ENCODE measurements at regions not wholly inside any gene's neighbourhood (a gene's known extent, or its start where the extent isn't known, plus 50 kb on each side); places are given as distances from the start of the nearest gene placed in this dataset.

- no peaks in the 10 kb centered on the region for H3K27me3 ChIP-seq (ENCODE audit: insufficient read depth, poor library complexity, severe bottlenecking)
- H3K27ac ChIP-seq (replicated peaks): no peak overlapping the region
- DNase-seq (ENCODE audit: low read depth in 1 of 2, low spot score in 1 of 2): peak; percentile 0 to 26
- TF ChIP-seq GABPA (IDR thresholded peaks at IDR 0.05; ENCODE audit: low read depth): no peak
- TF ChIP-seq CTCF (IDR thresholded peaks at IDR 0.05; ENCODE audit: insufficient read depth, low read length): no peak
- TF ChIP-seq POLR2AphosphoS5 (IDR thresholded peaks at IDR 0.05; ENCODE audit: low read depth): no peak
- TF ChIP-seq REST (IDR thresholded peaks at IDR 0.05; ENCODE audit: insufficient replicate concordance, low read depth): no peak
- TF ChIP-seq SPI1 (IDR thresholded peaks at IDR 0.05; ENCODE audit: borderline replicate concordance, low read depth): no peak
- H3K4me3 ChIP-seq (replicated peaks; ENCODE audit: insufficient read depth, low read length): no peak overlapping the region
These were observed 437.5 kb upstream of the NXPH2 start for GRCh38 chr2:139217641-139218040.

- no peak overlapping the region for H3K4me3 ChIP-seq (replicated peaks; ENCODE audit: insufficient read depth, low read length)
- no peak overlapping the region for H3K27ac ChIP-seq (replicated peaks)
- TF ChIP-seq POLR2AphosphoS5 (IDR thresholded peaks at IDR 0.05; ENCODE audit: low read depth) (no peak), GABPA (IDR thresholded peaks at IDR 0.05; ENCODE audit: low read depth) (no peak), REST (IDR thresholded peaks at IDR 0.05; ENCODE audit: insufficient replicate concordance, low read depth) (no peak), SPI1 (IDR thresholded peaks at IDR 0.05; ENCODE audit: borderline replicate concordance, low read depth) (no peak), CTCF (IDR thresholded peaks at IDR 0.05; ENCODE audit: insufficient read depth, low read length) (no peak)
- DNase-seq (ENCODE audit: low read depth in 1 of 2, low spot score in 1 of 2): no peak
- no peaks in the 10 kb centered on the region for H3K27me3 ChIP-seq (ENCODE audit: insufficient read depth, poor library complexity, severe bottlenecking)
These were observed 436.2 kb upstream of the NXPH2 start for GRCh38 chr2:139216435-139216834.

GRCh38 chr2:139214801-139215200, 434.6 kb upstream of the NXPH2 start:
- Histone ChIP-seq H3K27ac (replicated peaks) (no peak overlapping the region), H3K4me3 (replicated peaks; ENCODE audit: insufficient read depth, low read length) (no peak overlapping the region), H3K27me3 (ENCODE audit: insufficient read depth, poor library complexity, severe bottlenecking) (no peaks in the 10 kb centered on the region)
- DNase-seq (ENCODE audit: low read depth in 1 of 2, low spot score in 1 of 2): no peak
- TF ChIP-seq CTCF (IDR thresholded peaks at IDR 0.05; ENCODE audit: insufficient read depth, low read length) (no peak), POLR2AphosphoS5 (IDR thresholded peaks at IDR 0.05; ENCODE audit: low read depth) (no peak), REST (IDR thresholded peaks at IDR 0.05; ENCODE audit: insufficient replicate concordance, low read depth) (no peak)
